Globus pallidus (tissue), 1 donor: ENCODE measurements at regions not wholly inside any gene's neighbourhood (a gene's known extent, or its start where the extent isn't known, plus 50 kb on each side); places are given as distances from the start of the nearest gene placed in this dataset.
A peak's percentile ranks its signal among the peaks of the same experiment; 100 is the strongest.

Experiments
- DNase-seq: peaks from one replicate; pipeline ENCODE4 v3.0.0-alpha.2; 2015; ENCODE audit warnings: low spot score

- DNase-seq, result no peak
Observed at GRCh38 chr11:19519912-19520641, 192.6 kb upstream of the NAV2 start.

GRCh38 chr11:19519353-19519752, 193.3 kb upstream of the NAV2 start:
- DNase-seq, result no peak

GRCh38 chr11:19513253-19513652, 199.4 kb upstream of the NAV2 start:
- no peak for DNase-seq

GRCh38 chr11:19512618-19513017, 200.0 kb upstream of the NAV2 start:
- no peak for DNase-seq

GRCh38 chr11:19511413-19512183, 201.0 kb upstream of the NAV2 start:
- peak; percentile 86 for DNase-seq

- DNase-seq, result no peak
Observed at GRCh38 chr11:19511066-19511412, 201.6 kb upstream of the NAV2 start.

GRCh38 chr11:19510468-19510867, 202.2 kb upstream of the NAV2 start:
- no peak for DNase-seq

GRCh38 chr11:19509215-19509614, 203.4 kb upstream of the NAV2 start:
- no peak for DNase-seq

- DNase-seq, result no peak
Observed at GRCh38 chr11:19508165-19508564, 204.5 kb upstream of the NAV2 start.

- DNase-seq, result no peak
Observed at GRCh38 chr11:19506816-19507486, 205.7 kb upstream of the NAV2 start.

GRCh38 chr11:19502691-19503253, 209.9 kb upstream of the NAV2 start:
- DNase-seq, result no peak

GRCh38 chr11:19501631-19502030, 211.0 kb upstream of the NAV2 start:
- DNase-seq, result no peak

GRCh38 chr11:19499999-19500398, 212.6 kb upstream of the NAV2 start:
- no peak for DNase-seq

- no peak for DNase-seq
Observed at GRCh38 chr11:19499026-19499669, 213.5 kb upstream of the NAV2 start.

GRCh38 chr11:19493446-19494213, 219.0 kb upstream of the NAV2 start:
- DNase-seq, result no peak

- no peak for DNase-seq
Observed at GRCh38 chr11:19482319-19483100, 230.1 kb upstream of the NAV2 start.

GRCh38 chr11:19480540-19480939, 232.1 kb upstream of the NAV2 start:
- no peak for DNase-seq

- no peak for DNase-seq
Observed at GRCh38 chr11:19478891-19479290, 233.7 kb upstream of the NAV2 start.

- peak; percentile 94 for DNase-seq
Observed at GRCh38 chr11:19474954-19475721, 234.4 kb upstream of the E2F8 start.

- DNase-seq, result peak; percentile 54
Observed at GRCh38 chr11:19474211-19474610, 233.5 kb upstream of the E2F8 start.
